Transverse colon (tissue), 4 donors: ENCODE measurements at regions not wholly inside any gene's neighbourhood (a gene's known extent, or its start where the extent isn't known, plus 50 kb on each side); places are given as distances from the start of the nearest gene placed in this dataset.

ENCODE experiments used
- CTCF ChIP-seq, 5 experiments: fragments of 200-600 bp in 3 of 5; fragments of 450-650 bp in 2 of 5; sonication (generic) in 3 of 5; IDR thresholded peaks; 1 replicate in 2 of 5; 2 replicates in 3 of 5; pipeline ENCODE4 v1.5.1; 2016 to 2017; ENCODE audit warnings: antibody characterized with exemption in 5 of 5, inconsistent platforms in 3 of 5, mild to moderate bottlenecking in 2 of 5, moderate library complexity in 1 of 5
- POLR2AphosphoS5 ChIP-seq, 3 donors: sonication (generic); formaldehyde crosslinking; IDR thresholded peaks; one replicate each; pipeline ENCODE4 v1.6.1; 2016; ENCODE audit warnings: antibody characterized with exemption in 3 of 3

DNA sequence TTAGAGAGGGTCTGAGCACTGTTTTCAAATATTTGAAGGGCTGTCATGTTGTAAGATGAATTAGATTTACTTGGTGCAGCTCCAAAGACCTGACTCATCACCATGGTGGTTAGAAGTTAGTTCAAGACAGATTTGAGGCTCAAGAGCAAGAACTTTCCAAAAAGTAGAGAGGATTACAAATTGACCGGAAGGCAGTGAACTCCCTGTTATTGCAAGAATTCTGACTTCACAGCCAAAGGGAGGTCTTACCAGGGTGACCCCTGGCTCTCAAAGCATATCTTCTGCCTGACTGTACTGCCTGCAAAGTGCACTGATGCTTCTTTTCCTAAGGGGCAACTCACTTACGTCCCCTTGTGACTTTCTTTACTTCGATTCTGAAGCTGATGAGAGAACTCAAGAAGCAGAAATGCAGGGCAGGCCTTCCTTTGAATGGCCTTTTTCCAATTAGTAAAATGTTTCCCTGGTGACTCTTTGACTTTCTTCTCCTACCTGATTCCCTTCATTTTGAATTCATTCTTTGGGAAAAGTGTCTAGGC, 86.4 kb downstream of the NAV1 start:
- TF ChIP-seq CTCF (IDR thresholded peaks at IDR 0.05) (no peak), POLR2AphosphoS5 (IDR thresholded peaks at IDR 0.05) (peak in 1 of 3 donors; percentile 33)
